ENCODE measurements at regions not wholly inside any gene's neighbourhood (a gene's known extent, or its start where the extent isn't known, plus 50 kb on each side); places are given as distances from the start of the nearest gene placed in this dataset.

DNA sequence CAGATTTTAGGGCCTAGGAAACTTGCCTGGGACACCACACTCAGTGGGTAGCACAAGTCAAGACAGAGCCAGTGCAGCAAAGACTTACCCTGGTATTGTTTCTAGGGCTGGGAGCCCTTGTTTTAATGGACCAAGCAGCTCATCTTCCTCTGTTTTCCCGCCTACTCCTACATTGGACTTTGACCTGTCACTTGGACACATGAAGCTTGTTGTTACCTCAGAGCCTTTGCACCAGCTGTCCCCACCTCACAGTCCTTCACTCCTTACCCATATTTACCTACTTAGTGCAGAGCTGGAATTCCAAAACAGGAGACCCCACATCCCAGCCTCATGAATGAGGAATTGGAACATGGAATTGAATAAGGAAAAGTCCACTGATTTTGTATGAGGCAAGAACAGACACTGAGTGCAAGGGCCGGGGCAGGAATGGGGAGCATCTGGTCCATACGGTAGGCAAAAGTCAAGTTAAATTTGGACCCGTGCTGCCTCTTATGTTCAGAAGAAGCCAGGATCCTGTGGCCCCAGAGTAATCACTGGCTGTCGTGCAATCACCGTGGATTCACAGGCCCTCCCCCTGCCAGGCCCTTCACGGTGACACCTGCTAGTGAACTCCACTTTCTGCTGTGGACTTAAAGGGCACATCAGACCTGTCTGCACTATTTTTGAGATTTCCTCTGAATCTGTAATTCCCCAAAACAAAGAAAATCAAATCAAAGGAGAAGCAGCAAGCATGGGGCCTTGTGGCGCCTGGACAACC, 236.9 kb upstream of the PMEPA1 start:
- Histone ChIP-seq H3K4me3 (replicated peaks in 1 of 3; ENCODE audit: insufficient read depth in 1 of 3, low read depth in 1 of 3, low read length in 3 of 3) (no peak overlapping the region), H2AFZ (ENCODE audit: low read depth, low read length) (no peak overlapping the region), H3K4me2 (ENCODE audit: insufficient read depth, low read length) (no peak overlapping the region), H3K27me3 (ENCODE audit: control insufficient read depth in 2 of 2, insufficient read depth in 2 of 2, low read length in 2 of 2) (no peaks in the 10 kb centered on the region), H3K27ac (ENCODE audit: insufficient read depth, low read depth, low read length) (no peak overlapping the region), H3K9me3 (replicated peaks; ENCODE audit: control insufficient read depth, insufficient read depth, low read length) (no peaks in the 10 kb centered on the region), H4K20me1 (replicated peaks; ENCODE audit: control insufficient read depth, extremely low read depth, insufficient read depth, low read length) (no peaks in the 10 kb centered on the region), H3K4me1 (ENCODE audit: control insufficient read depth, extremely low read depth, insufficient read depth, low read length) (no peaks in the 10 kb centered on the region), H3K79me2 (ENCODE audit: control insufficient read depth, insufficient read depth, low read length) (no peaks in the 10 kb centered on the region), H3K9me1 (replicated peaks; ENCODE audit: control insufficient read depth, extremely low read depth, insufficient read depth, low read length) (no peaks in the 10 kb centered on the region), H3K9ac (replicated peaks; ENCODE audit: extremely low read depth, insufficient read depth, low read length) (no peak overlapping the region), H3K36me3 (ENCODE audit: control insufficient read depth in 2 of 2, extremely low read depth in 1 of 2, insufficient read depth in 2 of 2, low read length in 2 of 2) (no peaks in the 10 kb centered on the region)
- intact Hi-C loops (cut with micrococcal nuclease): no loop called here
- no peak for DNase-seq (ENCODE audit: low read depth, low spot score)
- TF ChIP-seq EZH2 (IDR thresholded peaks at IDR 0.05; ENCODE audit: borderline replicate concordance, low read depth, low read length, severe bottlenecking) (no peak), FOS (IDR thresholded peaks at IDR 0.05; ENCODE audit: borderline replicate concordance, insufficient read depth, low read length) (no peak)
- TF ChIP-seq, protein P1, sequence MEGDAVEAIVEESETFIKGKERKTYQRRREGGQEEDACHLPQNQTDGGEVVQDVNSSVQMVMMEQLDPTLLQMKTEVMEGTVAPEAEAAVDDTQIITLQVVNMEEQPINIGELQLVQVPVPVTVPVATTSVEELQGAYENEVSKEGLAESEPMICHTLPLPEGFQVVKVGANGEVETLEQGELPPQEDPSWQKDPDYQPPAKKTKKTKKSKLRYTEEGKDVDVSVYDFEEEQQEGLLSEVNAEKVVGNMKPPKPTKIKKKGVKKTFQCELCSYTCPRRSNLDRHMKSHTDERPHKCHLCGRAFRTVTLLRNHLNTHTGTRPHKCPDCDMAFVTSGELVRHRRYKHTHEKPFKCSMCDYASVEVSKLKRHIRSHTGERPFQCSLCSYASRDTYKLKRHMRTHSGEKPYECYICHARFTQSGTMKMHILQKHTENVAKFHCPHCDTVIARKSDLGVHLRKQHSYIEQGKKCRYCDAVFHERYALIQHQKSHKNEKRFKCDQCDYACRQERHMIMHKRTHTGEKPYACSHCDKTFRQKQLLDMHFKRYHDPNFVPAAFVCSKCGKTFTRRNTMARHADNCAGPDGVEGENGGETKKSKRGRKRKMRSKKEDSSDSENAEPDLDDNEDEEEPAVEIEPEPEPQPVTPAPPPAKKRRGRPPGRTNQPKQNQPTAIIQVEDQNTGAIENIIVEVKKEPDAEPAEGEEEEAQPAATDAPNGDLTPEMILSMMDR (IDR thresholded peaks at IDR 0.05; ENCODE audit: extremely low read depth in 1 of 2, insufficient read depth in 1 of 2, low read depth in 1 of 2, low read length in 2 of 2): no peak
- CTCF ChIA-PET: no interaction called here
- FAIRE-seq: no peak
- no TSS peak for BruUV-seq (replicated peaks)
- dilution Hi-C loops (cut with MboI; ENCODE audit: extremely low pct_ligation_motif_present, low sequenced_read_pairs): no loop called here
- POLR2A ChIA-PET: no interaction called here

DNA sequence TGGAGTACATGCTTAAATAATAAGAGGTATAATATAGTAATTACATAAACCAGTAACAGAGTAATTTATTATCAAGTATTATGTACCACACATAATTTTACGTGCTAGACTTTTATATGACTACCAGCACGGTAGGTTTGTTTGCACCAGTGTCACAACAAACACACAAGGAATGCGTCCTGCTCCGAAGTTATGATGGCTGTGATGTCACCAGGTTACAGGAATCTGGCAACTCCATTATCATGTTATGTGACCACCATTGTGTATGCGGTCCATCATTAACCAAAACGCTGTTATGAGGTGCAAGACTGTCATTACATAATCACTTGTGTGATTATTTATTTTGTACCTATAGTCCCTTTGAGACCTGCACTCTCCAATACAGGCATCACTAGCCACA, 235.2 kb upstream of the PMEPA1 start:
- no peaks in the 10 kb centered on the region for H3K9me1 ChIP-seq (replicated peaks; ENCODE audit: control insufficient read depth, extremely low read depth, insufficient read depth, low read length)
- DNase-seq (ENCODE audit: low read depth, low spot score) (no peak), FAIRE-seq (no peak)
- no peaks in the 10 kb centered on the region for H3K4me1 ChIP-seq (ENCODE audit: control insufficient read depth, extremely low read depth, insufficient read depth, low read length)
- intact Hi-C loops (cut with micrococcal nuclease) (no loop called here), dilution Hi-C loops (cut with MboI; ENCODE audit: extremely low pct_ligation_motif_present, low sequenced_read_pairs) (no loop called here)
- no peak overlapping the region for H2AFZ ChIP-seq (ENCODE audit: low read depth, low read length)
- no peaks in the 10 kb centered on the region for H3K27me3 ChIP-seq (ENCODE audit: control insufficient read depth in 2 of 2, insufficient read depth in 2 of 2, low read length in 2 of 2)
- POLR2A ChIA-PET: no interaction called here
- no peak overlapping the region for H3K4me2 ChIP-seq (ENCODE audit: insufficient read depth, low read length)
- H4K20me1 ChIP-seq (replicated peaks; ENCODE audit: control insufficient read depth, extremely low read depth, insufficient read depth, low read length): no peaks in the 10 kb centered on the region
- no peaks in the 10 kb centered on the region for H3K9me3 ChIP-seq (replicated peaks; ENCODE audit: control insufficient read depth, insufficient read depth, low read length)
- no peak overlapping the region for H3K9ac ChIP-seq (replicated peaks; ENCODE audit: extremely low read depth, insufficient read depth, low read length)
- H3K4me3 ChIP-seq (replicated peaks in 1 of 3; ENCODE audit: insufficient read depth in 1 of 3, low read depth in 1 of 3, low read length in 3 of 3): no peak overlapping the region
- H3K36me3 ChIP-seq (ENCODE audit: control insufficient read depth in 2 of 2, extremely low read depth in 1 of 2, insufficient read depth in 2 of 2, low read length in 2 of 2): no peaks in the 10 kb centered on the region
- no peaks in the 10 kb centered on the region for H3K79me2 ChIP-seq (ENCODE audit: control insufficient read depth, insufficient read depth, low read length)
- CTCF ChIA-PET: interaction anchor here (1.7 kb wide), 1 partner anchor 12 kb away, joined by 4 read pairs; no protein-coding TSS in a partner anchor
- H3K27ac ChIP-seq (ENCODE audit: insufficient read depth, low read depth, low read length): no peak overlapping the region
- BruUV-seq (replicated peaks): no TSS peak
- no peak for TF ChIP-seq GATA2 (IDR thresholded peaks at IDR 0.05; ENCODE audit: insufficient read depth, insufficient read length, low read depth, low read length)
- TF ChIP-seq POLR2AphosphoS5 (IDR thresholded peaks at IDR 0.05; ENCODE audit: insufficient read depth, low read depth, low read length): no peak
- TF ChIP-seq, protein P1 (IDR thresholded peaks at IDR 0.05; ENCODE audit: extremely low read depth in 1 of 2, insufficient read depth in 1 of 2, low read depth in 1 of 2, low read length in 2 of 2): no peak
- no peak for TF ChIP-seq JUN (IDR thresholded peaks at IDR 0.05; ENCODE audit: borderline replicate concordance, insufficient read depth, insufficient read length, low read depth)
- TF ChIP-seq EZH2 (IDR thresholded peaks at IDR 0.05; ENCODE audit: borderline replicate concordance, low read depth, low read length, severe bottlenecking): no peak
- no peak for TF ChIP-seq FOS (IDR thresholded peaks at IDR 0.05; ENCODE audit: borderline replicate concordance, insufficient read depth, low read length)
- no peak for TF ChIP-seq POLR2A (IDR thresholded peaks at IDR 0.05; ENCODE audit: low read depth, low read length)
- TF ChIP-seq, protein P2, sequence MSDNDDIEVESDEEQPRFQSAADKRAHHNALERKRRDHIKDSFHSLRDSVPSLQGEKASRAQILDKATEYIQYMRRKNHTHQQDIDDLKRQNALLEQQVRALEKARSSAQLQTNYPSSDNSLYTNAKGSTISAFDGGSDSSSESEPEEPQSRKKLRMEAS (IDR thresholded peaks at IDR 0.05; ENCODE audit: insufficient read depth, insufficient read length): no peak
- TF ChIP-seq MYC (IDR thresholded peaks at IDR 0.05; ENCODE audit: low read depth, low read length): no peak
